ENCODE measurements at regions not wholly inside any gene's neighbourhood (a gene's known extent, or its start where the extent isn't known, plus 50 kb on each side); places are given as distances from the start of the nearest gene placed in this dataset.
A peak's percentile ranks its signal among the peaks of the same experiment; 100 is the strongest.
"Not testable (repeated sequence)": the region's sequence is repeated elsewhere in the genome, so short reads cannot be mapped to it uniquely, and the experiment has no call there.

DNA sequence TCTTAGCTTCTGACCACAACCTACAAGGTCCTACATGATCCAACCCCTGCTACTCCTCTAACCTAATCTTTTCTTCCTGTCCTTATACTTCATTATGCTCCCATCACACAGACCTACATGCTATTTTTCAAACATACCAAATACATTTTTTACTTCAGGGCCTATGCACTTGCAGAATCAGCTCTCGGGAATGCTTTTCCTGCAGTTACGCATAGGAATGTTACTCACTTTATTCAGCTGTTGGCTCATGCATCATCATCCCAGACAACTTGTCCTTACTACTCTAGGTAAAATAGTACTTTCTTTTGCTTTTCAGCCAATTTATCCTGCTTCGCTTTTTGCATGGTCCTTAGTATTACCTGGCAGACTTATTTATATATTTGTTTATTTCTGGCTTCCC is 105.6 kb downstream of the OXSM start:
- DNase-seq (ENCODE audit: low spot score) = no peak

DNA sequence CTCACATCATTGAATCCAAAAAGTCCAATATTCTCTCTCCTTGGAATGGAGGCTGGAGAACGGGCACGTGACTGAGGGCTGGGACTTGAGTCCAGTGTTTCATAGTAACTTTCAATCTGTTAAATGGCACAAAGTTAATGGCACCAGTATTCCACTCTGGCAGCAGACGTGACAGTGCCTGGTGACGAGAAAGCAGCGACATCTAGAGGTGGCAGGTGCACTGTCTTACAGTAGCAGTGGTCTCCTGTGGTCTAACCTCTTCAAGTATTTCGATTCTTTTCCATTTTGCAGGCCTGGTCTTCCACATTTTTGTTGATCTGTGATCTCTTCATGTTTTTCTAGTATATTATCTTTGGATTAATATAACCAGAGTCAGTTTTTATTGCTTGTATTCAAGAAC is 107.1 kb downstream of the OXSM start:
- DNase-seq (ENCODE audit: low spot score) = peak; percentile 17

DNA sequence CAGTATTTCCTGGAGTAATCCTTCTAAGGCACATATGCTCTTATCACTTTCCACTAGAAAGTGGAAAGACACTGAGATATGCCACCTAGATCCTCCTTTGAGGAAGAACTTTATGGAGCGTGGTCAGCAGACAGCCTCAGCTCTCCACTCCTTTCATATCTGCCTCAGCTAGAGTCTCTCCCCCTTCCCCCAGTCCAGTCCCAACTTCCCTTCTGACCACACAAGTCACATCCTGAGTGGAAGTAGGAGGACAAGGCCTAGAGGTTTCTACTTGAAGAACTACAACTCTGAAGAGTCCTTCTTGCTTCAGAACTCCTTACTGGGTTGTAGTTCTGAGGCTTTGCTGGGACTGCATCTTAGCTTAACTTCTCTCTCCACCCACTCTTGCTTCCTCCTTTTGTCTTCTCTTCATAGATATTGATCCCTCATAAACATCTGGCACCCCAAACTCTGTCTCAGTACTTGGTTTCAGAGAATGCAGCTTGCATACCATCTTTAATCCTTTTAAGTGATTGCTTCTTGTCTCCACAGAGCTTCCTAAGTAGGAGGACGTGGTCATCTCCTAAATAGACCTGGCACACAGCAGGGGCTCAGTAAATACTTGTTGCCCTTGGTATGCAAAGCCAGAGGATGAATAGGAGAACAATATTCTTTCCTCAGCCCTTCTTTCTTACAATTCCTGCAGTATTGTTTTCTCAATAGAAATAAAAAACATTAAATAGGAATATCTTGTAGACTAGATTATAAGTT is 109.6 kb downstream of the OXSM start:
- no peak for DNase-seq (ENCODE audit: low spot score)

DNA sequence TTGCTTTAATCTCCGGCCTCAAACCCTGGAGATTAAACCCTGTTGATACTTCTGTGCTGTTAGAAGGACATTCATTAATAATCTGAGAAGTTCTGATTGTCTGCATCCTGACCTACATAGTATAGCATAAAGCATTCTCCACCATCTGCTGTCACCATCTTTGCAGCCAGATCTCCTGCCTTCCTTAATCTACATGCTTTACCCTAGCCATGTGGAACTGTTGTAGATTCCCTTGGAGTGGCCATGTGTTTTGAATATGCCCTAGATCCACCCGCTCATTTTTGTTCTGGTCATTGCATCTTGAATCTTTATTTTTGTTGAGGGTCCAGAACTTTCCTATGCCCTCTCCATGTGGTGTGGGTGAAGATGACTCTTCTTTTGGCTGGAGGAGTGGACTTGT is 110.3 kb downstream of the OXSM start:
- no peak for DNase-seq (ENCODE audit: low spot score)

DNA sequence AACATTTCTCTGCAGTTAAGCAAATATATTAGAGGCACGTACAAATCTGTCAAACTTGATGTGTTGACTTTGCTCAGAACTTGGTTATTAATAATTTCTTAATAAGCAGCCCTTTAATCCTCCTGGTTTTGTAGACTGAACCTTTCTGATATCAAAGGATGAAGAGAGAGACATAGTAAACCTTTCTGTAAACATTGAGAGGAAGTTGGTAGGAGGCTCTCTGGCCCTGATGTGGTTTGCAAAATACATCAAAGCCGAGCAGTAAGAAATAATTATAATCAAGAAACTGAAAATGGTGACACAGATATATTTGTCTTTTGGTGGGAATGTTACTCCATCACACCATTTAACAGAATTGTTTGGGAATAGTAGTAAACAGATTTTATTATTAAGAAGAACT is 111.9 kb downstream of the OXSM start:
- DNase-seq (ENCODE audit: low spot score) = peak; percentile 54

DNA sequence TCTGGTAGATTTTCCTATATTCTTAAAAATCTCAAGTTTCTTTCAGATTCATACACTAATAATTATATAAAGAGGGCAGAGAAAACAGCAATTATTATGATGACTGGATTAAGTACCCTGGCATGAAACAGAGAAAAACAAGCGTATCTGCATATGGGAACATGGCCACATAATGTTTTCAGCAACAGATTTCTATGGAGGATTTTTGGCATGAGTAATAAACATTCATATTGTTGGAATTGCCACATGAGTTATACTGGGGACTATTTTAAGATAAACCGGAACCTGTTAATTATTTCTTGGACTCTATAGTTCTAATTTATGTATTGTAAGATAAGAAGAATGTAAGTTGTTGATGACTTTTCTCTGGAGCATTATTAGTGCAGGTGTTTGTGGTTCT is 112.7 kb downstream of the OXSM start:
- no peak for DNase-seq (ENCODE audit: low spot score)

DNA sequence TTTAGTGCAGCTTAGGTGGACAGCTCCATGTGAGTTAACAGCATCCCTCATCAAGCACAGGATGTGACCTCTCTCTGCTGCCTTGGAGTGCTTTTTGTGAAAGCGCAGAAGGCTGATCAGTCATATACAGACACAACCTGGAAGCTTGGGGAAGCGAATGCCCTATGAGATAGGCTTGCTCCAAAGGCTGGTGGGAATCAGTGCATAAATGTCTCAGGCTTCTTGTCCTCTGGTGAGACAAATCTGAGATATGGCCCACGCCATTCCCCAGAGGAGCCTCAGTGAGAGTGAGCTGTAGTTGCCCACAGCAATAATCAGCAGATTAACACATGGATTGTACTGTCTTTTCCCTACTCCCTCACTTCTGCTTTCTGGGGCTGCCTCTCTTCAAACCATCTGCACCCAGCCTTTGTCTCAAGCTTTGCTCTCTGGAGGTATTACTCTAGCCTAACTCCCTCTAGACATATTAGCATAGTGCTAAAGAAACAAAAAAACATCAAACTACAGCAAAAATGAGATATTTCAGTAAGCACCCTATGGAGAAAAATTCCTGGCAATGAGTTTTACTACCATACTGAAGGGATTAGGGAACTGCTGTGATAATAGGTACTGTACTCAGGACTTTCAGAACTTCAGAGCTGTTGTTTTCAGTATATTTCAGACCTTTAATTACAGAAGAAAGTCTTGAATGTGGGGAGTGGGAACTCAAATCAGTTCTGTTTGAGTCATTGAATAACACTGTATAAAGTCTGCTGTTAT is 113.7 kb downstream of the OXSM start:
- DNase-seq (ENCODE audit: low spot score) = no peak

DNA sequence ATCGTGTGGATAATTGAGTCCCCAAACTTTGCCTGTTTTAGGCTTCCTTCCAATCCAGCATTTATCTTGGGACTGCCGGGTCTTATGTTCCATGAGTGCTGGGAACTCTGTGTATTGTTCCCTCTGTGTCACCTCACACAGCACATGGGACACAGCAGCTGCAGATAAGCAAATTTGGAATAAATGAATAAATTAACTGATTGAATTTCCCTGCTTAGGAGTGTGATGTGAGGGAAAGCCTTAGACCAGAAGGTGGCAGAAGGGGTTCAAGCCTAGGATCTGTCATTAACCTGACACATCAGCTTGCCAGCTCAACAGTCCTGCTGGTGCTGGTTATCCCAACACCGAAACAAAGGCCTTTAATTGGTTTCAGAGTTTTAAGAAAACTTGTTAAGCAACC is 114.3 kb downstream of the OXSM start:
- peak; percentile 9 for DNase-seq (ENCODE audit: low spot score)

DNA sequence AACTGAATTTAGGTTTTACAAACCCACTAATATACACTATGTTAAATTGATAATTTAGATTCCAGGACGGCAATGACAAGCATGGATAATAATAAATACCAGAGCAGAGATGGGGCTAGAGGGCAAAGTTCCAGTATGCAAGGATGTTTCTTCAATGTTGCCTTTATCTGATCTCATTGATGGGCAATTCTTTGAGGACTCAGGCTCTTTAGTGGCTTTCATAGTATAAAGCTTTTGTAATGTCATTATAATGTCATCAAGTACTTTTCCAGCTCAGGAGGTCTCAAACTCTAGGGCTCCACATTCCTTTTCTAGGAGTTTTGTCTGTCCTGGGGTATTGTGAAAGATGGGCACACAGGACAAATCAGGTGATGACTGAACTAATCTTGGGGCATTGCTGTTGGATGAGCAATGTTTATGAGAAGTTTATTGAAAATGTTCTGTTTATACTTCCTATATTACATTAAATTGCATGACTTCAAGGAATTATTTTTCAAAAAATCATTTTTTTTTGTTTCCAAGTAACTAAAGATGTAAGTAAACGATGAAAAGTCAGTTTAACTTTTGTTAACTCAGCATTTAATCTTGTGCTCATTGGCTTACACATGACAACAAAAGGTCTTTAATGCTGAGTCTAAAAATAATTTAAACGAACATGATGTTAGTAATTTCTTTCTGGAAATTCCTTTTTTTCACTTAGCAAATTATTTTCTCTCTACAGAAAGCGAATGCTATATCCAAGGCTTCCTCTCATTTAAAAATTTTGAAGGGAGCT is 116.4 kb downstream of the OXSM start:
- no peak for DNase-seq (ENCODE audit: low spot score)

DNA sequence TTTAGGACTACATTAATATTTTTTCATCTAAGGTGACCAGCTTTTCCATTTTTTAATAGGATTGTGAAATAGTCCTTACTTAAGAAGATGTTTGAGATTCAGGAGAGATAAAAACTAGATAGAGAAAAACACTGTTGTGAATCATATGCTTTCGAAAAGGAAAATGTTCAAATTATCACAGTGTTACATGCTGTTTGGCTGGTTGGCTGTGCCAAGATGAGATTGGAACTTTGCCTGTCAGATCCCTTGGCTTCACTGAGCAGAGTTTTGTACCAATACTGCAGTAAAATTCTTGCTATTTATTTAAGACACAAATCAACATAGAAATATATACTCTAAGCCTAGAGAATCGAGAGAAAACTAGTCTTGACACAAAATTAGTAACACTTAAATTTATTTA is 117.2 kb downstream of the OXSM start:
- no peak for DNase-seq (ENCODE audit: low spot score)

DNA sequence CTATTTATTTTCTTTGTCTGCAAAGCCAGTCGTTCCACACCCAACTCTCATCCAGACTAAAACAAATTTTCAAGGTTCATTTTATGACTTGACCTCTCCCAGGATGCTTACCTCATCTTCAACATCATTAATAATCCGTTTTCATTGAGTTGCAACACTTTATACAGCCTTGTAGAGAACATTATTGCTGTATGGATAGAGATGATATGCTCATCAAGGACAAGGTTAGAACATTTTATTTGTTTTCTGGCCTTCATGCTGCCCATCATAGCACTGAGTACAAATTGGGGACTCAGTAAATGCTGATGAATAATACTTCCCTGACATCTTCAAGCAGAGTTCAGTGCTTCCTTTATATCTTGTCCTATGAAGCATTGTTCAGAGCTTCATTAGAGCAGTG is 120.2 kb downstream of the OXSM start:
- DNase-seq (ENCODE audit: low spot score) = no peak

DNA sequence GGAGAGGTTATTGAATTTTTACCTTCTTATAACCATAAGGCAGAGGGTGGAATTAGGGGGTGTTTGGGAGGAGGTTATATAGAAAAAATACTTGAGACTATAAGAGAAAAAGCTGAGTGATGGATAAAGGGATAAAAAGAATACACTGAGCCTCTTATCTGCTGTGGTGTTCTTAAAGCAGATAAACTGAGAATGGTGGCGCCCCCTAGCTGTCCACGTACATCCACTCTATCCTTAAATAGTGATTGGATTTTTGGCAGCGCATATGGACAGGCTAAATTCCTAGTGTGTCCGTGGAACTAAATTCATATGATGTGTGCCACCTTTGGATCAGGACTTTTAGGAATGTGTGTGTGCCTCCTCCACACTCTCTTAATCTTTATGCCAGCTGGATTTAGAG is 121.1 kb downstream of the OXSM start:
- peak; percentile 9 for DNase-seq (ENCODE audit: low spot score)

DNA sequence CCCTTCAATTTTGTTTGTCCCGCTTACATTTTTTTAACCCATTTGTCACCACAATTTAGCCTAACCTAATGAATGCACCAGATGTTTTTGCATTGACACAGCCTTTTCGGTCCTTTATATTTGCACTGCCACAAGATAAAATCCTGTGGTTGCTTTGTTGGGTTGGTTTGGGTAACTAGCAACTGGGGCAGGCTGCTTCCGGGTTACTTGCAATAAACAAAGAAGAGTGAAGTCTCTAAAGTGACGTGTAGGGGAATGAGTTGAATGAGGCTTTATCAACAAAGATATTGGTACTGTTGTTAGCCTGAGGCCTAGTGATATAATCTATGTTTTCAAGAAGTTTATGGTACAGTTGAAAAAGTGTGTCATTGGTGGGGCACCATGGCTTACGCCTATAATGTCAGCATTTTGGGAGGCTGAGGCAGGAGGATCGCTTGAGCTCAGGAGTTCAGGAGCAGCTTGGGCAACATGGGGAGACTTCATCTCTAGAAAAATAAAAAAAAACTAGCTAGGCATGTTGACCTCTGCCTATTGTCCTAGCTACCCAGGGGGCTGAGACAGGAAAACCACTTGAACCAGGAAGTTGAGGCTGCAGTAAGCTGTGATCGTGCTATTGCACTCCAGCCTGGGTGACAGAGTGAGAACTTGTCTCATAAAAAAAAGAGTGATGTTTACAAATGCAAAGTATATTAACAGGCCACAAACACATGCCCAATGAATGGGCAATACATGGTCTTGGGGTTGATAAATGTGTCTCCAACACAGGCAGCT is 121.8 kb downstream of the OXSM start:
- DNase-seq (ENCODE audit: low spot score) = peak; percentile 15

DNA sequence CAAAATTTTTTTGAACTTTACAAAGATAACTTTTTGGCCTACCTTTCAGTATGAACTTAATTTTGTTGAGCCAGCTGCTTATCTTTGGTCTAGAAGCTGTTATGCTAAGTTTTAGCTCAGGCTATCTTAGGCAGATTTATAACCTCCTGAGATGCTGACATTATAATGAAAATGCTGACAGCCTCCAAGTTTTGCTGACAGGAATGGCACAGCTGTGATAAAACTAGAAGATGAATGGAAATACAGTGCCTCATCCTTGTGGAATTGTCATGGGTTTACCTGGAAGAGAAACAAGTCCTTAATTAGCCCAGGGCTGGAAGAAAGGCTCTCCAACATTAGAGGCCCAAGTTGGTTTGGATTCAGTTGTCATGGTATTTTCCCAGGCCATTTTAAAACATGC is 123.3 kb downstream of the OXSM start:
- no peak for DNase-seq (ENCODE audit: low spot score)

DNA sequence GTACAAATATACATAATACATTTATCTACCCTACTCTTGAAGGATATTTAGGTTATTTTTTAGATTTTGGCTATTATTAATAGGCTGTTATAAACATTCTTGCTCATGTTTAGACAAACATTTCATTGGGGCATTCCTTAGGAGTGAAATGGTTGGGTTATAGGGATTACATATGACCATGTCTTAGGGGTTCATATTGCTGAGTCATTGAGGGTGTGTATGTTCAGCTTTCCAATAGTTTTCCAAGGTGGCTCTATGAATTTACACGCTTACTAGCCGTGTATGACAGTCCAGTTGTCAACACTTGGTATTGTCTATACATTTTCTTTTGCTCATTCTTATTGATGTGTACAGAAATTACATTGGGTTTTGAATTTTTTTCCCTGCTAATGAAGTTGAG is 125.8 kb downstream of the OXSM start:
- DNase-seq (ENCODE audit: low spot score) = no peak

DNA sequence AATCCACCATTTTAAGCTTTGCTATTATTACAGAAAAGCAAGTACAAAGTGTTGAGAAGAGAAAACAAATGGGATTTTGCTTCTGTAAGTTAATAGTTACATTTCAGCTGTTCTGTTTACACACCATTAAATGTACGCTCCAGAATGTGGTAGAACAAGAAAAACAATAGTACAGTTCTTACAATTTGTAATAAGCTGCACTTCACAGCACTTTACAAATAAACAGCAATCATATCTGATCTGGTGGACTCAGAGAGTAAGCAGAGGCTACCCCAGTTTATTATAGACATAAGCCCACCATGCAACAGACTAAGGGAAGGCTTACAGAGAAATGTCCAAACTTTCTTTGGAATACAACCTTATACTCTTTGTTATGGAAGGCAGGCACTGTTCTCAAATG is 126.4 kb downstream of the OXSM start:
- no peak for DNase-seq (ENCODE audit: low spot score)

DNA sequence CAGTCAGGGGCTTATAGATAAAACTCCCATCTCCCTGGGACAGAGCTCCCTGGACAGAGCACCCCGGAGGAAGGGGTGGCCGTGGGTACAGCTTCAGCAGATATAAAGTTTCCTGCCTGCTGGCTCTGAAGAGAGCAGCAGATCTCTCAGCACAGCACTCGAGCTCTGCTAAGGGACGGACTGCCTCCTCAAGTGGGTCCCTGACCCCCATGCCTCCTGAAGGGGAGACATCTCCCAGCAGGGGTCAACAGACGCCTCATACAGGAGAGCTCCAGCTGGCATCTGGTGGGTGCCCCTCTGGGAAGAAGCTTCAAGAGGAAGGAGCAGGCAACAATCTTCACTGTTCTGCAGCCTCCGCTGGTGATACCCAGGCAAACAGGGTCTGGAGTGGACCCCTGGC is 142.1 kb downstream of the OXSM start:
- DNase-seq (ENCODE audit: low spot score) = not testable (repeated sequence)

DNA sequence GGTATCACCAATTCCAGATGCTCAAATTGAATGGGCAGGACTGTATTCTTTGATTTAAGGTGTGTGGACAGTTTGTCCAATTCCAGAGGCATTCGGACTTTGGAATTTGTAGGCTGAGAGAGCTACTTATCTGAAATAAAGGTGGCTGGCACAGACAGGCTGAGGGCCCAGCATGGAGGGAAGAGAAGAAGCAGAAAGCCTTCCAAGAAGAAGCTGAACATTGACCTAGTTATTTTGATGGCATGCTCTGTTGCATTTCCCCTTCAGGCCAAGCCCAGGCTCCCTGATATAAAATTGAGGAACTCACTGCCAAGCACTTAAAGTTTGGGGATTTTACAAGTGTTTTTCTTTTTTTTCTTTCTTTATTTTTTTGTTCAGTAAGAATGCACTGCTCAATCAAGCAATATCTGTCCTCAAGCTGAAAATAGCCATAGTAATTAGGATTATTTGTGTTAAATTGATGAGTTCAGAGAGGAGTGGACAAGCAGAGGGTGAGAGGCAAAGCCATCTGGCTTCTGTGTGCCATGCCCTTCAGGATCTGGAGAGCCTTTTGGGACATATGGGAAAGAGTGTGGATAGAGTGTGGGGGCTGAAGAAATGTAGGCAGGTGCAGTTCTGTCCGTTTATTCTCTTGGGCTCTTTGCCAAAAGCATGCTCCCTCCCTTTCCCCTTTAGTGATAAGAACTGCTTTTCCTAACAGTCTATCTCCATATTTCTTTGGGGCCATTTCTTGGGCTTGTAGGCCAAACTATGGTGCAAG is 148.9 kb downstream of the OXSM start:
- no peak for DNase-seq (ENCODE audit: low spot score)

DNA sequence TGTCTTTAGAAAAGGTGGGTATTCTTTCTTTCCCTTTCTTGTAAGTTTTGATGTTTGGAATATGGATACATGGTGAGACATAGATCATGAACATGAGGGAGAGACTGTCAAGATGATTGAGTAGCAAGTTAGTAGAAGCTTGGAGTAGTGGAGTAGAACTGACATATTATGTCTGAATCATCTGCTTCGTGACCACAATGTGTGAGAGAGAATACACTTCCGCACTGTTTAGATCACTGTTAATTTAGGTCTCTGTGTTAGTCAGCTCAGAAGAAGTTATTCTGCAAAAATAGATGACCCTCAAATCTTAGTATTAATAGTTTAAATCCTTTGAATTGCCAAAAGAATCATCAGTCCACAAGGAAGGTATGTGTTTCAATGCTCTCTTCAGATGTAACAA is 151.0 kb downstream of the OXSM start:
- DNase-seq (ENCODE audit: low spot score) = no peak

DNA sequence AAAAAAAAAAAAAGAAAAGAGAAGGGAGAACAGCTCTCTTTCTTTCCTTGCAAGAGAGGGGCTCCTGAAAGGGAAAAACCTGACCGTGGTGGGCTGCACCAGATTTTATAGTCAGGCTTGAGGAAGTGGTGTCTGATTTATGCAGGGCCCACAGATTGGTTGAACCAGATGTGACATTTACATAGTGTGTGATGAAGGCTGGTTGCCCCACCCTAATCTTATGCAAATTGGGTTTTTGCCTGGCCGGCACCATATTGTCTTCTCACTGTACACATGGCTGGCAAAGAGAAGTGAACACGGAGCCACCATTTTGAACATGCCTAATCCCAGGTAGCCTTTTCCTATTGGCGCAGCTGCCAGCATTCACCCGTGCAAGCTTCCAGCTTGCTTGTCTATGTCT is 154.4 kb downstream of the OXSM start:
- no peak for DNase-seq (ENCODE audit: low spot score)

DNA sequence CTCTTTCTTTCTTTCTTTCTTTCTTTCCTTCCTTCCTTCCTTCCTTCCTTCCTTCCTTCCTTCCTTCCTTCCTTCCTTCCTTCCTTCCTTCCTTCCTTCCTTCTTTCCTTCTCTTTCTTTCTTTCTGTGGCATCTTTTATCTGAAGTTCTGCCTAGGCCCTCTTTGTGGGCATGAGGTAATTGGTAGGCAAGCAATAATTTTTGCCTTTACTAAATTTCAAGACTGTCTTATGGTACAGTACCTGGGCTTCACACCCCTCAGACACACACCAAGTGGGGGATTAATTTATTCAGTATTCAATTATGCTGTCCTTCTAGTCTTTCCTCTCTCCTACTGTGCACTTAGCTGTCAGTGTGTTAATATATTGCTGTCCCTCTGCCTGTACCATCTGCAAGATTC is 155.5 kb downstream of the OXSM start:
- no peak for DNase-seq (ENCODE audit: low spot score)

DNA sequence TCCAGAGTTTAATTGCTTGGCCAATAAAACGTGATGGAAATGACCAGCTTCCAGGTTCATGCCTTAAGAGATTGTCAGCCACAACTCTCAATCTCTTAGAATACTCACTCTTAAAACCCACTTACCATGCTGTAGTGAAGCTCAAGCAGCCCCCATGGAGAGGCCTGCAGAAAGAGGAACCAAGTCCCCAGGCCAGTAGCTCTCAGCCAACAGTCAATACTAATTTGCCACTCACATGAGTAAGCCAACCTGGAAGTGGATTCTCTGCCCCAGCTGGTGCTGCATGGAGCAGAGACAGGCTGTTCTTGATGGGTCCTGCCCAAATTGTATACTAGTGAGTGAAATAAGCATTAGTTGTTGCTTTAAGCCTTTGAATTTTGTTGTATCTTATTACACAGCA is 155.9 kb downstream of the OXSM start:
- DNase-seq (ENCODE audit: low spot score) = no peak

Measured in SW480 (cell line).